K562 (cell line): ENCODE measurements at regions not wholly inside any gene's neighbourhood (a gene's known extent, or its start where the extent isn't known, plus 50 kb on each side); places are given as distances from the start of the nearest gene placed in this dataset.

Source experiments
- ATAC-seq: fragments of 200-7000 bp; cut with Tn5 transposase; 3 replicates; pipeline ENCODE4 v1.9.1; 2020; ENCODE audit warnings: moderate library complexity
- BruUV-seq: library from RNA; stranded (reverse); fragments of 400-500 nt; replicated peaks from 2 replicates; lab custom pipeline; 2021; lab: Mats Ljungman, UMichigan
- CTCF ChIA-PET: fragments of 300-600 bp; formaldehyde crosslinking; extraction: SDS; loops from one replicate; lab custom pipeline; 2021; ENCODE audit warnings: low intra/inter-chr PET ratio; lab: Yijun Ruan, JAX
- POLR2A ChIA-PET: fragments of 300-600, 350-650 bp; sonication (Branson Sonifier 250); formaldehyde crosslinking; extraction: SDS; loops from one replicate; lab custom pipeline; 2021; ENCODE audit warnings: antibody characterized with exemption, inconsistent platforms; lab: Yijun Ruan, JAX
- DNase-seq, 4 experiments: peaks; one replicate each; pipeline versions ENCODE4 v3.0.0 to v3.0.0-alpha.2; 2011 to 2018; ENCODE audit warnings: low spot score in 3 of 4, mixed read lengths in 3 of 4; ENCODE audit errors: extremely low read depth in 1 of 4
- FAIRE-seq: peaks from 2 replicates; lab custom pipeline; 2011; peaks lifted over from hg19 to GRCh38; lab: Jason Lieb, UNC
- H2AFZ ChIP-seq: 2 replicates; pipeline ENCODE4 v1.6.0; 2011; ENCODE audit warnings: low read depth, low read length, control low read depth, inconsistent platforms
- H3K27ac ChIP-seq: fragments of 200-600 bp; 3 replicates; pipeline ENCODE4 v1.8.0; 2011; ENCODE audit warnings: low read depth, mild to moderate bottlenecking, control low read depth, inconsistent platforms, low read length, moderate library complexity, mixed read lengths; ENCODE audit errors: extremely low read depth
- H3K27me3 ChIP-seq, 2 experiments: fragments of 300-600 bp in 1 of 2; 2 replicates in 1 of 2; 3 replicates in 1 of 2; pipeline versions ENCODE4 v1.6.0 to v1.8.0; 2011; ENCODE audit warnings: inconsistent platforms in 2 of 2, low read length in 2 of 2, mild to moderate bottlenecking in 1 of 2, mixed read lengths in 1 of 2, moderate library complexity in 1 of 2; ENCODE audit not compliant: control insufficient read depth in 2 of 2, insufficient read depth in 2 of 2
- H3K36me3 ChIP-seq: fragments of 300-600 bp; 3 replicates; pipeline ENCODE4 v1.8.0; 2011; ENCODE audit warnings: mild to moderate bottlenecking, low read length, inconsistent platforms; ENCODE audit not compliant: control insufficient read depth, insufficient read depth
- H3K4me1 ChIP-seq, 2 experiments: fragments of 200-600 bp in 1 of 2; replicated peaks in 1 of 2; 2 replicates in 1 of 2; 3 replicates in 1 of 2; pipeline versions ENCODE4 v1.5.1 to v1.8.0; 2011; ENCODE audit warnings: inconsistent platforms in 2 of 2, low read length in 2 of 2, mild to moderate bottlenecking in 1 of 2, mixed read lengths in 1 of 2, moderate library complexity in 1 of 2; ENCODE audit not compliant: control insufficient read depth in 2 of 2, insufficient read depth in 2 of 2
- H3K4me2 ChIP-seq: 2 replicates; pipeline ENCODE4 v1.6.1; 2011; ENCODE audit warnings: low read length, control low read depth, inconsistent platforms, mixed read lengths; ENCODE audit not compliant: insufficient read depth
- H3K4me3 ChIP-seq: fragments of 200-600 bp; sonication (generic), shearing (Covaris generic); 2 replicates; pipeline ENCODE4 v1.5.1; 2016; ENCODE audit warnings: control low read depth, inconsistent platforms
- H3K79me2 ChIP-seq: fragments of 200-600 bp; 3 replicates; pipeline ENCODE4 v1.8.0; 2011; ENCODE audit warnings: low read length, inconsistent platforms; ENCODE audit not compliant: control insufficient read depth, insufficient read depth
- H3K9ac ChIP-seq, 2 experiments: 2 replicates each; pipeline versions ENCODE4 v1.6.0 to v1.6.1; 2011; ENCODE audit warnings: low read depth in 2 of 2, low read length in 2 of 2, control low read depth in 1 of 2, inconsistent platforms in 1 of 2, mild to moderate bottlenecking in 1 of 2, mixed read lengths in 1 of 2; ENCODE audit not compliant: insufficient read depth in 1 of 2
- H3K9me1 ChIP-seq: one replicate; pipeline ENCODE4 v1.6.0; 2011; ENCODE audit warnings: inconsistent platforms, mild to moderate bottlenecking, low read length, moderate library complexity; ENCODE audit not compliant: control insufficient read depth, insufficient read depth
- H3K9me3 ChIP-seq: replicated peaks from 2 replicates; pipeline ENCODE4 v1.5.1; 2011; ENCODE audit warnings: low read depth, low read length, inconsistent platforms; ENCODE audit not compliant: control insufficient read depth, insufficient read depth
- H4K20me1 ChIP-seq: replicated peaks from 2 replicates; pipeline ENCODE4 v1.6.1; 2011; ENCODE audit warnings: low read length, inconsistent platforms, mixed read lengths; ENCODE audit not compliant: control insufficient read depth, insufficient read depth
- FUS ChIP-seq: fragments of 200-400 bp; formaldehyde crosslinking; optimal IDR thresholded peaks from 2 replicates; pipeline ENCODE3; 2017; ENCODE audit warnings: low read depth, low read length
- HES1 ChIP-seq: fragments of 450-650 bp; IDR thresholded peaks from 2 replicates; pipeline ENCODE4 v1.6.1; 2016; ENCODE audit warnings: low read depth, mild to moderate bottlenecking, moderate library complexity
- RBFOX2 ChIP-seq: fragments of 200-400 bp; formaldehyde crosslinking; IDR thresholded peaks from 2 replicates; pipeline ENCODE4 v1.6.1; 2017; ENCODE audit warnings: low read depth, mild to moderate bottlenecking, low read length, moderate library complexity
- RREB1 ChIP-seq: fragments of 250-450 bp; sonication (Bioruptor Pico); IDR thresholded peaks from 2 replicates; pipeline ENCODE4 v1.4.0; 2020
- ZKSCAN3 ChIP-seq: fragments of 250-450 bp; sonication (Bioruptor Pico); IDR thresholded peaks from 2 replicates; pipeline ENCODE4 v1.4.0; 2020
- WGBS: fragments of 100-300 bp; shearing (Covaris generic); methylation state at CpG from one replicate; pipeline ENCODE4 v1.1.6; 2016; ENCODE audit warnings: low coverage, mixed read lengths; ENCODE audit not compliant: insufficient coverage; ENCODE audit errors: missing lambda C conversion rate; 5-methylcytosine and 5-hydroxymethylcytosine counted together
- in situ Hi-C: fragments of 300-500 bp; cut with MboI; formaldehyde crosslinking; loops from 4 replicates; pipeline ENCODE4 v1.15.0; 2018; ENCODE audit warnings: inconsistent platforms, mixed read lengths
- intact Hi-C: fragments of 100-400 bp; cut with micrococcal nuclease; formaldehyde crosslinking; loops from 2 replicates; pipeline ENCODE4 v1.14.2; 2022

- no peak for TF ChIP-seq RREB1
- TF ChIP-seq FUS = no peak
- TF ChIP-seq, all 486 proteins: peak for 0
Measured at GRCh38 chr14:54207075-54207474, 189.7 kb upstream of the CDKN3 start (continued).

GRCh38 chr14:54207476-54208462 is 189.0 kb upstream of the CDKN3 start:
- no peaks in the 10 kb centered on the region for H3K9me1 ChIP-seq
- FAIRE-seq (no peak), ATAC-seq (no peak), DNase-seq (no peak)
- H3K36me3 ChIP-seq = no peaks in the 10 kb centered on the region
- BruUV-seq = no TSS peak
- no peaks in the 10 kb centered on the region for H3K27me3 ChIP-seq
- H3K4me3 ChIP-seq = no peak overlapping the region
- CTCF ChIA-PET = no interaction called here
- H3K27ac ChIP-seq = no peak overlapping the region
- intact Hi-C loops (no loop called here), in situ Hi-C loops (no loop called here)
- H3K9me3 ChIP-seq = no peaks in the 10 kb centered on the region
- no peaks in the 10 kb centered on the region for H3K4me1 ChIP-seq
- POLR2A ChIA-PET = no interaction called here
- TF ChIP-seq HES1 (no peak), RBFOX2 (no peak), ZKSCAN3 (CRISPR knock-in tag) (no peak)
- no peak overlapping the region for H3K4me2 ChIP-seq
- 0% methylated on average over 6 of the region's 6 CpGs for WGBS
- H3K9ac ChIP-seq = no peak overlapping the region
- H4K20me1 ChIP-seq = no peaks in the 10 kb centered on the region
- H3K79me2 ChIP-seq = no peaks in the 10 kb centered on the region
- H2AFZ ChIP-seq = no peak overlapping the region
